GM12873 (cell line): ENCODE measurements at regions not wholly inside any gene's neighbourhood (a gene's known extent, or its start where the extent isn't known, plus 50 kb on each side); places are given as distances from the start of the nearest gene placed in this dataset.

Experiments used
- CTCF ChIP-seq: IDR thresholded peaks from 2 replicates; pipeline ENCODE4 v1.5.1; 2012; ENCODE audit warnings: low read depth, mild to moderate bottlenecking, moderate library complexity, low read length, control low read depth; ENCODE audit not compliant: insufficient read depth; ENCODE audit errors: missing control alignments

GRCh38 chr3:159911664-159912037, 77.0 kb upstream of the IL12A start:
- TF ChIP-seq CTCF = no peak

- no peak for TF ChIP-seq CTCF
Measured at GRCh38 chr3:159913712-159914414, 74.8 kb upstream of the IL12A start.

- TF ChIP-seq CTCF = no peak
Measured at GRCh38 chr3:159914426-159914825, 74.2 kb upstream of the IL12A start.

GRCh38 chr3:159916052-159916451, 72.6 kb upstream of the IL12A start:
- TF ChIP-seq CTCF = no peak

GRCh38 chr3:159917141-159917540, 71.5 kb upstream of the IL12A start:
- TF ChIP-seq CTCF = no peak

GRCh38 chr3:159919873-159920272, 68.8 kb upstream of the IL12A start:
- no peak for TF ChIP-seq CTCF

- no peak for TF ChIP-seq CTCF
Measured at GRCh38 chr3:159922193-159922840, 66.3 kb upstream of the IL12A start.
